Stimulated activated CD4-positive, alpha-beta T cell treated with anti-CD3 and anti-CD28 coated beads, TNF-alpha, amount 100 ng/mL, for 24 hours (primary cell): ENCODE measurements at regions not wholly inside any gene's neighbourhood (a gene's known extent, or its start where the extent isn't known, plus 50 kb on each side); places are given as distances from the start of the nearest gene placed in this dataset.

Source experiments
- DNase-seq, 3 experiments: peaks; one replicate each; pipeline ENCODE4 v3.0.0-alpha.2; 2020; ENCODE audit warnings: low read depth in 3 of 3

DNA sequence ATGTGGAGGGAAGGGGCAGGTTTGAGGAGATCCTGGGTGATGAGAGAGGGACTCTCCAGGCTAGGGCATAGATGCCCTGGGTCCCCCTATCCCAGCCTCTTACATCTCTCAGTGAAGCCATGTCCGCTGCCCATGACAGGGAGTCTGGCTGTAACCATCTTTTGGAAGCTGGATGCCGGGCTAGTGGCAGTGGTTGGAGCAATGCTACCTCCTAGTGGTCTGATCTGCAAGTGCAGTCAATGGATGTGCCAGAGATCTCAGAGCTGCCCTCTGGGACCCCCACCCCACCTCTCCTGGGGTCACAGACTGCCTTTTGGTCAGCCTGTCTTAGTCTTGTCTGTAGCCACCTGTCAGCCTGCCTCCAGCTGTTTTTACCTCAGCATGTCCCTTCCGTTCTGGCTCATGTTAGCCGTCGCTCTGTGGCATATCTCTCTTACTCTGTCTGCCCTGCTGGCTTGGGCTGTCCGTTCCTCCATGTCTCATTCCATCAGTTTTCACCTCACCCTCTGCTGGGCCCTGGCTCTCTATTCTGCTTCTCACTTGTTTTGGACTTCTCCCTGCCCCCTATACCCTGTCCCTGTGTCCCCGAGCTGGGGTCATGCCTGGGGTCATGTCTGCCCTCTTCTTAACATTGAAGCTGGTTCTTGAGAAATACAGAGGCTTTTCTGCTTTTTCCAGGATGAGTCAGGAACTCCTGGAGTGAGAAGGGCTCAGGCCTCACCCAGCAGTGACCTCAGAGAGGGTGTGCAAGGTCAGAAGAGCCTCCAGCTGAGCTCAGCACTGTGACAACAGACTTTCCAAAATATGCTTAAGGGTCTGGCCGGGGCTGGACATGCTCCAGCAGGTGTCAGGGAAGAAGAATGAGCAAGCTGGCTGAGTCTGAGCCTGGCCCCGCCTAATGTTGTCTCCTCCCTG, 52.0 kb upstream of the THY1 start:
- DNase-seq = peak; percentile 11 to 50 (median 13)

DNA sequence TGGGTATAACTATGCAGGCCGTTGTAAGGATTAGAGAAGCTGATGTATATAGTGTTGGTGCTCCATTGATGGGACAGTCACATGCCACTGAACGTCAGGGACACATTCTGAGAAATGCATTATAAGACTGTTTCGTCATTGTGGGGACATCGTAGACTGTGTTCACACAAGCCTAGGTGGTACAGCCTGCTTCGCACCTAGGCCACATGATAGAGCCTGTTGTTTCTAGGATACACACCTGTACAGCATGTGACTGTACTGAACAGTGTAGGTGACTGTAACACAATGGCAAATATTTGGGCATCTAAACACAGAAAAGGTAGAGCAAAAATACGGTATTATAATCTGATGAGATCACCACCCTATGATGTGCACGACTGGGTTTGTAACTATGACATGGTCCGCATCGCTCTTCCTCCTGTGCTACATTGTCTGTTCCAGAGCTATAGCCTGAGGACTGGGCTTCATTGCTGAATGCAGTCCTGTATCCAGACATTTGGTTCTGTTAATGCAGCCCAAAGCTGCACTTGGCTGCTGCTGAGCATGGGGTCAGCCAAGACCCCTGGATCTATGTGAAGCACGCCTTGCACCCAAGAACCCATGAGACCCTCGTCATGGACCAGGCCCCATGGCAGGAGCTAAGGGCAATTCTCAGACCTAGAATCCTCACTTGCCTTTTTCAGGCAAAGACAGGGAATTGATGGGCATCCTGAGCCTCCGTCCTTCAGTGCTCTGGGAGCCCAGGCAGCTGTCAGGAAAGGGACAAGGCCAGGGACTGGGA, 51.1 kb upstream of the THY1 start:
- DNase-seq = no peak

DNA sequence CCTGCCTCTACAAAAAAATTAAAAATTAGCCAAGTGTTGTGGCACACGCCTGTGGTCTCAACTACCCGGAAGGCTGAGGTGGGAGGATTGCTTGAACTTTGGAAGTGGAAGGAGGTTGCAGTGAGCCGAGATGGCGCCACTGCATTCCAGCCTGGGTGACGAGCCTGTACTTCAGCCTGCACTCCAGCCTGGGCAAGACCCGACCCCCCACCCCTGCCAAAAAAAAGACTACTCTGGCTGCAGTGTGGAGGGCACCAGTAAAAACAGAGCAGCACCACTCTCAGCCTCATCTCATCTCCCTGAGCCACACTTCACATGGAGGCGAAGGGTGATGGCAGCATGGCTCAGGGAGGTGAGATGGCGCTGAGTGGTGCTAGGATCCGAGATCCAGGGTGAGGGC, 50.3 kb upstream of the THY1 start:
- no peak for DNase-seq

DNA sequence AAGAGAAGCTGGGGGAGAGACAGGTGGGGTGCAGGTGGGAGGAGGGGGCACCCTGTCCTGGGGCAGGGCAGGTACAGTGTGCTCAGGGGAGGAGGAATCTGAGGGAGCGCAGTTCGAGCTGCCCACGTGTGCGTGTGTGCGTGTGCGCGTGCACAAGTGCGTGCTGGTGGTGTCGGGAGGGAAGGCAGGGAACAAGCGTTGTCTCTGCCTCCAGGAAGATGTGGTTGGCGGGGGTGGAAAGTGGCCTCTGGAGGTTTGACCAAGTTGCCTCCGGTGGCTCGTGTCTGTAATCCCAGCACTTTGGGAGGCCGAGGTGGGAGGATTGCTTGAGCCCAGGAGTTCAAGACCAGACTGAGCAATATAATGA, 49.9 kb upstream of the THY1 start:
- no peak for DNase-seq
